ENCODE measurements at regions not wholly inside any gene's neighbourhood (a gene's known extent, or its start where the extent isn't known, plus 50 kb on each side); places are given as distances from the start of the nearest gene placed in this dataset.

DNA sequence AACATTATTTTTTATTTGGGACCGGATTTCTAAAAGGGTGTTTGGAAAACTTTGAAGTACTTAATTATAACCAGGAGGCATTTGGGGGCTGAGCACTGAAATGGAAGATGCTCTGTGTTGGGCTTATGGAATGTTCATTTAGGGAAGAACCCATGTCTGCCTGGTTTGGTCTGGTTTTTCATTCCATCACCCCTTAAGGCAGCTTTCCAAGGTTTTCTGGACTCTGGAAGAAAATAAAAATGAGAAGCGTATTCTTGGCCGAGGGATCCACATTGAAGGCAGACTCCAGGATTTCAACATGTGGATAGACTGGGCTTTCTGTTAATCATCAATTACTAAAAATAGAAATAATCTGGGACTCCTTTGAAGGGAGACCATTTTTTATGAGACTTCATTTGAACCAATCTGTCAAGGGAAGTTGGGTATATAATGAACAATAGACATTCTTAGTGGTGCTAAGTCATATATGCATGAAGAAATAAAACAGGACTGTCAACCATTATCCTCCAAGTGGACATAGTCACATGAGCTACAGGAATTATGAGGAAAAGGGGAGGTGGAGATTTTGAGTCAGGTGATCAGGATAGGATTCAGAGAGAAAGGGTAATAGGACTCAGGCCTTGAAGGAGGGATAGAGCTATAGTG lies 270.5 kb upstream of the ADAMTS9 start:
- H3K4me1 ChIP-seq (ENCODE audit: control insufficient read depth, insufficient read depth, low read length): peaks cover 6% of the 10 kb centered on the region
- no peaks in the 10 kb centered on the region for H3K27me3 ChIP-seq (ENCODE audit: control insufficient read depth, insufficient read depth, low read length)
- H3K9me3 ChIP-seq (ENCODE audit: control insufficient read depth, insufficient read depth, low read length): no peaks in the 10 kb centered on the region
- DNase-seq (ENCODE audit: low read depth in 4 of 6, low spot score in 6 of 6): no peak
- no peak overlapping the region for H3K27ac ChIP-seq (ENCODE audit: low read depth, low read length)
- no peak overlapping the region for H3K4me3 ChIP-seq (ENCODE audit: low read depth, low read length)
- H3K36me3 ChIP-seq (ENCODE audit: control insufficient read depth, insufficient read depth, low read length): no peaks in the 10 kb centered on the region
- WGBS (ENCODE audit: insufficient coverage): 63% methylated on average over 1 of the region's 3 CpGs

DNA sequence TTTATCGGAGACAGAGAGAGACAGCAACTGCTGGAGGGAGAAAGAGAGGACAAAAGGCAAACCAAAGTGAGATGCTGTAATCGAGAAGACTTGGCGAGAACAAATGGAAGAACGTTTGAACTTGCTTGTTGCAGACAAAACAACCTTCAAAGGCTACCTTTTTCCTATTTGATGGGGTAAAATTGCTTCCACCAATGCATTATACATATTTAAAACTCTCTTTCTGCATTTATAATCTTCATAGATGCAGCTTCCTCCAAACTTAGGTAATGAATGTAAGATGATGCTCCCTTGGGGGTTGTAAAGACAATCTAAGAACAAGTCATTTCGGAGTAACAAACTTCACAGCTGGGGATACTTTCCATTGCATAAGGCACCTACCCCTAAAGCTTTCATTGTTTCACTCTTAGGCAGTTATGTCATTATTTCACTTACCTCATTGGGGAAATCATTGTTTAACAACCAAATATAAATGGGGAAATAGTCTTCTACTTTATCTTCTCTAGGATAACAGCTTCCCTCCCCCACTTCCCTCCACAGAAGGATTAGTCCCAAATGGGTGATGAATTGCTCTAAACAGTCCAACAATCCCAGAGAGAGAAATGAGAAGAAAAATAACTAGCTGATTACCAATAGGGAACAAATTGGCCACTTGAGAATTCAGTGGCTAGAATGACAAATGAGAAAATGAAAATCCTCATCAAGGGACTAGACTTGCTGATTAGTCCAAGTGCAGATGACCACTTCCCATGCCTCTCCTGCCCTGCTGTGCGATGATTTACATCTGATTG lies 269.8 kb upstream of the ADAMTS9 start:
- Histone ChIP-seq H3K4me3 (ENCODE audit: low read depth, low read length) (no peak overlapping the region), H3K36me3 (ENCODE audit: control insufficient read depth, insufficient read depth, low read length) (no peaks in the 10 kb centered on the region), H3K4me1 (ENCODE audit: control insufficient read depth, insufficient read depth, low read length) (peaks cover 6% of the 10 kb centered on the region), H3K27me3 (ENCODE audit: control insufficient read depth, insufficient read depth, low read length) (no peaks in the 10 kb centered on the region), H3K9me3 (ENCODE audit: control insufficient read depth, insufficient read depth, low read length) (no peaks in the 10 kb centered on the region), H3K27ac (ENCODE audit: low read depth, low read length) (no peak overlapping the region)
- 100% methylated on average over 2 of the region's 6 CpGs for WGBS (ENCODE audit: insufficient coverage)
- DNase-seq (ENCODE audit: low read depth in 4 of 6, low spot score in 6 of 6): peak in 1 of 6 donors; percentile 68

DNA sequence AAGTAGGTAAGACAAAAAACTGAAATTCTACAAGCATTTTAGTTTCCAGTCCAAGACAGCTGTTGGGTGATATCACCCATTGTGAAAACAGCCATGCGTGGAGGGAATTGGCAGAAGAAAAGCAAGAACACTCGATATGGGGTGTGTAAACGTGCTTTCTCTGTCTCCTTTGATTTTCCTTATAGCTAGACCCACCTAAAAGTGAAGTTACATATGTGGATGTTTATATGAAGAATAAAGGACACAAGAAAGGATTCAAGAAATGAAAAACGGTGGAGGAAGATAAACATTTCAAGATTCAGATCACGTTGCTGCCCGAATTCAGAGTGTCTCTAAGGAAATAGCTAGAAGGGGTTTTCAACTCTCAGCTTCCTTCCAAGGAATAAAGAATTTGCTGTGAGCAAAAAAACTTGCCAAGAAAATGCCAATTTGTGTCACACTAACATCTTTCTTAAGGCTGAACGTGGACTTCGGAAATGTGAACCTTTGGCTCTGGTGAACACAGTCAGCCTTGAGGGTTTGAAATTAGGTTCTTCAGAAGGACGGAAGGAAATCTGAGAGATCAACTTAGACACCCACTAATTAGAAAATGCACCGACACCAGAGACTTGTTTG lies 269.0 kb upstream of the ADAMTS9 start:
- Histone ChIP-seq H3K9me3 (ENCODE audit: control insufficient read depth, insufficient read depth, low read length) (no peaks in the 10 kb centered on the region), H3K27ac (ENCODE audit: low read depth, low read length) (no peak overlapping the region), H3K4me1 (ENCODE audit: control insufficient read depth, insufficient read depth, low read length) (peaks cover 6% of the 10 kb centered on the region), H3K36me3 (ENCODE audit: control insufficient read depth, insufficient read depth, low read length) (no peaks in the 10 kb centered on the region), H3K4me3 (ENCODE audit: low read depth, low read length) (no peak overlapping the region), H3K27me3 (ENCODE audit: control insufficient read depth, insufficient read depth, low read length) (no peaks in the 10 kb centered on the region)
- WGBS (ENCODE audit: insufficient coverage): 70% methylated on average over 2 of the region's 10 CpGs
- peak in 2 of 6 donors; percentile 43 to 45 for DNase-seq (ENCODE audit: low read depth in 4 of 6, low spot score in 6 of 6)

- Histone ChIP-seq H3K36me3 (ENCODE audit: control insufficient read depth, insufficient read depth, low read length) (no peaks in the 10 kb centered on the region), H3K27me3 (ENCODE audit: control insufficient read depth, insufficient read depth, low read length) (no peaks in the 10 kb centered on the region), H3K4me3 (ENCODE audit: low read depth, low read length) (no peak overlapping the region), H3K9me3 (ENCODE audit: control insufficient read depth, insufficient read depth, low read length) (no peaks in the 10 kb centered on the region), H3K4me1 (ENCODE audit: control insufficient read depth, insufficient read depth, low read length) (peaks cover 3% of the 10 kb centered on the region), H3K27ac (ENCODE audit: low read depth, low read length) (peak overlapping the region; percentile 72)
- WGBS (ENCODE audit: insufficient coverage): 67% methylated on average over 1 of the region's 4 CpGs
- peak in 1 of 6 donors; percentile 66 for DNase-seq (ENCODE audit: low read depth in 4 of 6, low spot score in 6 of 6)
Measured at GRCh38 chr3:64954995-64955636, 267.3 kb upstream of the ADAMTS9 start.

- H3K27me3 ChIP-seq (ENCODE audit: control insufficient read depth, insufficient read depth, low read length): no peaks in the 10 kb centered on the region
- peaks cover 5% of the 10 kb centered on the region for H3K4me1 ChIP-seq (ENCODE audit: control insufficient read depth, insufficient read depth, low read length)
- 21% methylated on average over 2 of the region's 6 CpGs for WGBS (ENCODE audit: insufficient coverage)
- no peaks in the 10 kb centered on the region for H3K36me3 ChIP-seq (ENCODE audit: control insufficient read depth, insufficient read depth, low read length)
- no peaks in the 10 kb centered on the region for H3K9me3 ChIP-seq (ENCODE audit: control insufficient read depth, insufficient read depth, low read length)
- peak; percentile 47 to 92 (median 68) for DNase-seq (ENCODE audit: low read depth in 4 of 6, low spot score in 6 of 6)
- no peak overlapping the region for H3K4me3 ChIP-seq (ENCODE audit: low read depth, low read length)
- H3K27ac ChIP-seq (ENCODE audit: low read depth, low read length): peak overlapping the region; percentile 86
Measured at GRCh38 chr3:64945171-64945729, 257.4 kb upstream of the ADAMTS9 start.

DNA sequence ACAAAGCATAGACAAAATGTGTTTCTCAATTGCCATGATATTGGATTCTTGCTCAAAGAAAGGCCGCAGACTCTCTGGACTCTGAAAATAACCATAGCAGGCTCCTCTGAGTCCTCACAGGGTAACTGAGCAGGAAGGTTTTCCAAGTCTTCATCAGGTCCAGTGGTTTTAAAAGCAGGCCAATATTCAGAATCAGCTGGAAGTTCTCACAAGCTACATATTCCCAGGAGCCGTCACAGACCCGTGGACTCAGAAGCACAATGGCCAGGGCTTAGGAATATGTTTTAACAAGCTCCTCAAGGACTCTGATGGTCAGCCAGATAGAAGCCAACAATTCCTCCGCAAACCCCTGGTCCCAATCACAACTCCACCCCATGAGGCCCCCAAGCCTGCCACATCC lies 256.1 kb upstream of the ADAMTS9 start:
- Histone ChIP-seq H3K27me3 (ENCODE audit: control insufficient read depth, insufficient read depth, low read length) (no peaks in the 10 kb centered on the region), H3K27ac (ENCODE audit: low read depth, low read length) (peak overlapping the region; percentile 22), H3K4me3 (ENCODE audit: low read depth, low read length) (no peak overlapping the region), H3K9me3 (ENCODE audit: control insufficient read depth, insufficient read depth, low read length) (no peaks in the 10 kb centered on the region), H3K4me1 (ENCODE audit: control insufficient read depth, insufficient read depth, low read length) (peaks cover 5% of the 10 kb centered on the region), H3K36me3 (ENCODE audit: control insufficient read depth, insufficient read depth, low read length) (no peaks in the 10 kb centered on the region)
- 63% methylated on average over 4 of the region's 4 CpGs for WGBS (ENCODE audit: insufficient coverage)
- DNase-seq (ENCODE audit: low read depth in 4 of 6, low spot score in 6 of 6): no peak

GRCh38 chr3:64940596-64941348 lies 253.0 kb upstream of the ADAMTS9 start:
- 76% methylated on average over 7 of the region's 10 CpGs for WGBS (ENCODE audit: insufficient coverage)
- Histone ChIP-seq H3K27ac (ENCODE audit: low read depth, low read length) (no peak overlapping the region), H3K27me3 (ENCODE audit: control insufficient read depth, insufficient read depth, low read length) (no peaks in the 10 kb centered on the region), H3K36me3 (ENCODE audit: control insufficient read depth, insufficient read depth, low read length) (no peaks in the 10 kb centered on the region), H3K9me3 (ENCODE audit: control insufficient read depth, insufficient read depth, low read length) (no peaks in the 10 kb centered on the region), H3K4me1 (ENCODE audit: control insufficient read depth, insufficient read depth, low read length) (peaks cover 5% of the 10 kb centered on the region), H3K4me3 (ENCODE audit: low read depth, low read length) (no peak overlapping the region)
- no peak for DNase-seq (ENCODE audit: low read depth in 4 of 6, low spot score in 6 of 6)

DNA sequence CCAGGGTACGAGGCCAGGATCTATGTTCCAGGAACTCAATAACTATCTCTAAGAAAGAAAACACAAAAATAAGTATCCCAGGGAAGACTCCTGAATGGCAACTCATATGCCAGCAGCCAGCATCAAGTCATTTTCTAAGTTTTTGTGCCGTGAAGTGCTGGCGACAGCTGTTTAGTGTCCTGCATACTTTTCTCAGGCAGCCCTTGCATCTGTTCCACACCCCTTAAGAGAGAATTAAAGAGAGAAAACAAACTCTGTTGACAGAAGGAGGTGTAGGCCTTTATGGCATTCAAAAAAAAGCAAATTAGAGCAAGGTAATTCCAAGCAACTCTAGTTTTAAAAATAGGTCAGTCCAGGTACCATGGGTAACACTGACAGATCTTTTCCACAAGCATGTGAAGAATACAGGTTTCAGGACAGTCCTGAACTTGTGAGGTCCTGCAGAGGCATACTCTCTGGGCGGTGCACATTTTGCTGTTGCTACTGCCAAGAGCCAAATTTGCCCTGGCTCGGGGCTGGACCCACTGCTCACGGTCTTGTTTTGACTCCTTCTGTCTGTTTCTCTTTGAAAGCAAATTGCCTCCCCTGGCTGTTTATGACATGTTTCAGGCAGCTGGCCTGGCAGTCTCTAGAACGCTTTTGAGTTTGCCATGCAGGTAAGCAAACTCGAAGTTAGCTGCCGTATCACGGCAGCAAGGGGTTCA lies 252.1 kb upstream of the ADAMTS9 start:
- H3K4me3 ChIP-seq (ENCODE audit: low read depth, low read length): no peak overlapping the region
- H3K9me3 ChIP-seq (ENCODE audit: control insufficient read depth, insufficient read depth, low read length): no peaks in the 10 kb centered on the region
- H3K27me3 ChIP-seq (ENCODE audit: control insufficient read depth, insufficient read depth, low read length): no peaks in the 10 kb centered on the region
- H3K36me3 ChIP-seq (ENCODE audit: control insufficient read depth, insufficient read depth, low read length): no peaks in the 10 kb centered on the region
- no peak for DNase-seq (ENCODE audit: low read depth in 4 of 6, low spot score in 6 of 6)
- no peak overlapping the region for H3K27ac ChIP-seq (ENCODE audit: low read depth, low read length)
- no peaks in the 10 kb centered on the region for H3K4me1 ChIP-seq (ENCODE audit: control insufficient read depth, insufficient read depth, low read length)
- 77% methylated on average over 8 of the region's 10 CpGs for WGBS (ENCODE audit: insufficient coverage)
